ENCODE measurements at regions not wholly inside any gene's neighbourhood (a gene's known extent, or its start where the extent isn't known, plus 50 kb on each side); places are given as distances from the start of the nearest gene placed in this dataset.

DNA sequence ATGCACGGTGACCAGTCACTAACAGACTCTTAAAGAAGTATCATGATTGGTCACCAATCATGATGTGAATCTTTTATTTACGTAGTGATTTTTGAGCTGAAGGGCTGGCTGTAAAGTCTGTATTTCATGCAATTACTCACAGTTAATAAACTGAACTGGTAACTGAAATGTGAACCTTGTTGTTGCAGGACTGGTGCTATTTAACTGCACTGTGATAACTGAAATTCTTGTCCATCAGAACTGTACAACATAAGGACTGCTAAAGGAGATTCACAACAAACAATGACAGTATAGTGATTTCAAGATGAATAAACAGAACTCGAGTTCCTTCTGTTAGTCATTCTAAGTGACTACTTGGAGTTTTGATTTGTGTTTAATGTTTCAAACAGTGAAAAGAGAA is 316.6 kb downstream of the TPBG start:
- TF ChIP-seq, protein P1, sequence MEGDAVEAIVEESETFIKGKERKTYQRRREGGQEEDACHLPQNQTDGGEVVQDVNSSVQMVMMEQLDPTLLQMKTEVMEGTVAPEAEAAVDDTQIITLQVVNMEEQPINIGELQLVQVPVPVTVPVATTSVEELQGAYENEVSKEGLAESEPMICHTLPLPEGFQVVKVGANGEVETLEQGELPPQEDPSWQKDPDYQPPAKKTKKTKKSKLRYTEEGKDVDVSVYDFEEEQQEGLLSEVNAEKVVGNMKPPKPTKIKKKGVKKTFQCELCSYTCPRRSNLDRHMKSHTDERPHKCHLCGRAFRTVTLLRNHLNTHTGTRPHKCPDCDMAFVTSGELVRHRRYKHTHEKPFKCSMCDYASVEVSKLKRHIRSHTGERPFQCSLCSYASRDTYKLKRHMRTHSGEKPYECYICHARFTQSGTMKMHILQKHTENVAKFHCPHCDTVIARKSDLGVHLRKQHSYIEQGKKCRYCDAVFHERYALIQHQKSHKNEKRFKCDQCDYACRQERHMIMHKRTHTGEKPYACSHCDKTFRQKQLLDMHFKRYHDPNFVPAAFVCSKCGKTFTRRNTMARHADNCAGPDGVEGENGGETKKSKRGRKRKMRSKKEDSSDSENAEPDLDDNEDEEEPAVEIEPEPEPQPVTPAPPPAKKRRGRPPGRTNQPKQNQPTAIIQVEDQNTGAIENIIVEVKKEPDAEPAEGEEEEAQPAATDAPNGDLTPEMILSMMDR (IDR thresholded peaks at IDR 0.05), result no peak
- no peak for TF ChIP-seq POLR2AphosphoS5 (IDR thresholded peaks at IDR 0.05)
- no peak for TF ChIP-seq POLR2A (IDR thresholded peaks at IDR 0.05)

Measured in breast epithelium (tissue), 3 donors.